K562 (cell line): ENCODE measurements at regions not wholly inside any gene's neighbourhood (a gene's known extent, or its start where the extent isn't known, plus 50 kb on each side); places are given as distances from the start of the nearest gene placed in this dataset.

Experiments
- ATAC-seq: fragments of 200-7000 bp; cut with Tn5 transposase; 3 replicates; pipeline ENCODE4 v1.9.1; 2020; ENCODE audit warnings: moderate library complexity
- BruUV-seq: library from RNA; stranded (reverse); fragments of 400-500 nt; replicated peaks from 2 replicates; lab custom pipeline; 2021; lab: Mats Ljungman, UMichigan
- CTCF ChIA-PET: fragments of 300-600 bp; formaldehyde crosslinking; extraction: SDS; loops from one replicate; lab custom pipeline; 2021; ENCODE audit warnings: low intra/inter-chr PET ratio; lab: Yijun Ruan, JAX
- POLR2A ChIA-PET: fragments of 300-600, 350-650 bp; sonication (Branson Sonifier 250); formaldehyde crosslinking; extraction: SDS; loops from one replicate; lab custom pipeline; 2021; ENCODE audit warnings: antibody characterized with exemption, inconsistent platforms; lab: Yijun Ruan, JAX
- DNase-seq, 4 experiments: peaks; one replicate each; pipeline versions ENCODE4 v3.0.0 to v3.0.0-alpha.2; 2011 to 2018; ENCODE audit warnings: low spot score in 3 of 4, mixed read lengths in 3 of 4; ENCODE audit errors: extremely low read depth in 1 of 4
- FAIRE-seq: peaks from 2 replicates; lab custom pipeline; 2011; peaks lifted over from hg19 to GRCh38; lab: Jason Lieb, UNC
- H2AFZ ChIP-seq: 2 replicates; pipeline ENCODE4 v1.6.0; 2011; ENCODE audit warnings: low read depth, low read length, control low read depth, inconsistent platforms
- H3K27ac ChIP-seq: fragments of 200-600 bp; 3 replicates; pipeline ENCODE4 v1.8.0; 2011; ENCODE audit warnings: low read depth, mild to moderate bottlenecking, control low read depth, inconsistent platforms, low read length, moderate library complexity, mixed read lengths; ENCODE audit errors: extremely low read depth
- H3K27me3 ChIP-seq, 2 experiments: fragments of 300-600 bp in 1 of 2; 2 replicates in 1 of 2; 3 replicates in 1 of 2; pipeline versions ENCODE4 v1.6.0 to v1.8.0; 2011; ENCODE audit warnings: inconsistent platforms in 2 of 2, low read length in 2 of 2, mild to moderate bottlenecking in 1 of 2, mixed read lengths in 1 of 2, moderate library complexity in 1 of 2; ENCODE audit not compliant: control insufficient read depth in 2 of 2, insufficient read depth in 2 of 2
- H3K36me3 ChIP-seq: fragments of 300-600 bp; 3 replicates; pipeline ENCODE4 v1.8.0; 2011; ENCODE audit warnings: mild to moderate bottlenecking, low read length, inconsistent platforms; ENCODE audit not compliant: control insufficient read depth, insufficient read depth
- H3K4me1 ChIP-seq, 2 experiments: fragments of 200-600 bp in 1 of 2; replicated peaks in 1 of 2; 2 replicates in 1 of 2; 3 replicates in 1 of 2; pipeline versions ENCODE4 v1.5.1 to v1.8.0; 2011; ENCODE audit warnings: inconsistent platforms in 2 of 2, low read length in 2 of 2, mild to moderate bottlenecking in 1 of 2, mixed read lengths in 1 of 2, moderate library complexity in 1 of 2; ENCODE audit not compliant: control insufficient read depth in 2 of 2, insufficient read depth in 2 of 2
- H3K4me2 ChIP-seq: 2 replicates; pipeline ENCODE4 v1.6.1; 2011; ENCODE audit warnings: low read length, control low read depth, inconsistent platforms, mixed read lengths; ENCODE audit not compliant: insufficient read depth
- H3K4me3 ChIP-seq: fragments of 200-600 bp; sonication (generic), shearing (Covaris generic); 2 replicates; pipeline ENCODE4 v1.5.1; 2016; ENCODE audit warnings: control low read depth, inconsistent platforms
- H3K79me2 ChIP-seq: fragments of 200-600 bp; 3 replicates; pipeline ENCODE4 v1.8.0; 2011; ENCODE audit warnings: low read length, inconsistent platforms; ENCODE audit not compliant: control insufficient read depth, insufficient read depth
- H3K9ac ChIP-seq, 2 experiments: 2 replicates each; pipeline versions ENCODE4 v1.6.0 to v1.6.1; 2011; ENCODE audit warnings: low read depth in 2 of 2, low read length in 2 of 2, control low read depth in 1 of 2, inconsistent platforms in 1 of 2, mild to moderate bottlenecking in 1 of 2, mixed read lengths in 1 of 2; ENCODE audit not compliant: insufficient read depth in 1 of 2
- H3K9me1 ChIP-seq: one replicate; pipeline ENCODE4 v1.6.0; 2011; ENCODE audit warnings: inconsistent platforms, mild to moderate bottlenecking, low read length, moderate library complexity; ENCODE audit not compliant: control insufficient read depth, insufficient read depth
- H3K9me3 ChIP-seq: replicated peaks from 2 replicates; pipeline ENCODE4 v1.5.1; 2011; ENCODE audit warnings: low read depth, low read length, inconsistent platforms; ENCODE audit not compliant: control insufficient read depth, insufficient read depth
- H4K20me1 ChIP-seq: replicated peaks from 2 replicates; pipeline ENCODE4 v1.6.1; 2011; ENCODE audit warnings: low read length, inconsistent platforms, mixed read lengths; ENCODE audit not compliant: control insufficient read depth, insufficient read depth
- NFIC ChIP-seq: fragments of 450-650 bp; IDR thresholded peaks from 2 replicates; pipeline ENCODE4 v1.6.1; 2017; ENCODE audit warnings: mild to moderate bottlenecking, inconsistent platforms
- SMARCE1 ChIP-seq: fragments of 450-650 bp; IDR thresholded peaks from 2 replicates; pipeline ENCODE4 v1.7.1; 2016; ENCODE audit warnings: mild to moderate bottlenecking
- SREBF2 ChIP-seq: sonication (generic); formaldehyde crosslinking; IDR thresholded peaks from 2 replicates; pipeline ENCODE4 v1.4.0; 2020; ENCODE audit warnings: mild to moderate bottlenecking, missing genetic modification reagents
- ZNF41 ChIP-seq: fragments of 250-450 bp; sonication (Bioruptor Pico); conservative IDR thresholded peaks from 2 replicates; pipeline ENCODE4 v1.4.0; 2020; ENCODE audit warnings: mild to moderate bottlenecking
- ZNF445 ChIP-seq: fragments of 250-450 bp; sonication (Bioruptor Pico); IDR thresholded peaks from 2 replicates; pipeline ENCODE4 v1.4.0; 2020; ENCODE audit warnings: low read depth, mild to moderate bottlenecking, moderate library complexity
- ZNF695 ChIP-seq: fragments of 450-650 bp; formaldehyde crosslinking; IDR thresholded peaks from 2 replicates; pipeline ENCODE4 v1.4.0; 2020; ENCODE audit warnings: mild to moderate bottlenecking, moderate library complexity
- WGBS: fragments of 100-300 bp; shearing (Covaris generic); methylation state at CpG from one replicate; pipeline ENCODE4 v1.1.6; 2016; ENCODE audit warnings: low coverage, mixed read lengths; ENCODE audit not compliant: insufficient coverage; ENCODE audit errors: missing lambda C conversion rate; 5-methylcytosine and 5-hydroxymethylcytosine counted together
- in situ Hi-C: fragments of 300-500 bp; cut with MboI; formaldehyde crosslinking; loops from 4 replicates; pipeline ENCODE4 v1.15.0; 2018; ENCODE audit warnings: inconsistent platforms, mixed read lengths
- intact Hi-C: fragments of 100-400 bp; cut with micrococcal nuclease; formaldehyde crosslinking; loops from 2 replicates; pipeline ENCODE4 v1.14.2; 2022

DNA sequence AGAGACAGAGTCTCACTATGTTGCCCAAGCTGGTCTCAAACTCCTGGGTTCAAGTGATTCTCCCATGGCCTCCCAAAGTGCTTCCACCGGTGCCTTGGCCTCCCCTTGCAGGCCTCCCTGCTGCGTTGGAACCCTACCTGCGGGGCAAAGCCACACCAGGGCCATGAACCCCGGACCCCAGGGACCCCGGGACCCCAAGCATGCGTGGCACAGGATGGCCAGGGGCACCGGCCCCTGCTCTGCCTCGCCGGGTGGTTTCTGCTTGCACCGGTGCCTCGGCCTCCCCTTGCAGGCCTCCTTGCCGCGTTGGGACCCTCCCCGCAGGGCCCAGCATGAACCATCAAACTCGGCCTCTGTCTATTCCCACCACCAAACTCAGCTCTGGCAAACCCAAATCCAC lies 301.0 kb upstream of the NPVF start:
- H3K27ac ChIP-seq = no peak overlapping the region
- no peak for TF ChIP-seq SMARCE1
- no peak for TF ChIP-seq ZNF41 (CRISPR knock-in tag)
- no peak for TF ChIP-seq ZNF445 (CRISPR knock-in tag)
- no peak for TF ChIP-seq ZNF695
- TF ChIP-seq, all 486 proteins: peak for 0
- 4% methylated on average over 15 of the region's 15 CpGs for WGBS
- no TSS peak for BruUV-seq
- Histone ChIP-seq H3K4me3 (no peak overlapping the region), H3K79me2 (no peaks in the 10 kb centered on the region), H3K9me3 (no peaks in the 10 kb centered on the region), H2AFZ (no peak overlapping the region), H3K4me2 (no peak overlapping the region), H3K9me1 (no peaks in the 10 kb centered on the region), H4K20me1 (no peaks in the 10 kb centered on the region), H3K9ac (no peak overlapping the region), H3K27me3 (peaks cover 6 to 9% of the 10 kb centered on the region in 2 experiments; a peak in 3 of 5 replicates), H3K36me3 (no peaks in the 10 kb centered on the region), H3K4me1 (0 out of 5 replicates have a peak, but pooled peaks cover 0 to 3% of the 10 kb centered on the region in 2 experiments)
- FAIRE-seq (no peak), DNase-seq (no peak), ATAC-seq (no peak)
- ChIA-PET CTCF (no interaction called here), POLR2A (no interaction called here)
- in situ Hi-C loops (loop anchor here (5.0 kb wide), 1 partner anchor 97 kb away; no protein-coding TSS in a partner anchor), intact Hi-C loops (no loop called here)

DNA sequence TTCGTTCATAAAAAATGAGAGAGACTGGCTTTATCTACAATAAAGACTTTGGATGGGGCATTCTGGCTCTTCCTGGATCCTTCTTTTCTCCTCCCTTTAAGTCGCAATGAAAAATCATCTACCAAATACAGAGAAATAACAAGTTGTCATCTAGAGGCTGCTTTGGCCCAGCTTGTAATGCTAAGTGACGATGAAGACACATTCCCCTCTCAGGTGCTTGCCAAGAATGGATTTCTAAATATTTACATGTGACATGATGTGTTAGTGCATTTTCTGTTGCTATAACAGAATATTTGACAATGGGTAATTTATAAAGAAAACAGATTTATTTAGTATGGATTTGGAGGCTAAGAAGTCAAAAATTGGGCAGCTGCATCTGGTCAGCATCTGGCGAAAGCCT lies 308.6 kb upstream of the NPVF start:
- no peak for FAIRE-seq
- Histone ChIP-seq H3K4me2 (no peak overlapping the region), H3K4me3 (no peak overlapping the region), H3K27ac (no peak overlapping the region), H3K36me3 (no peaks in the 10 kb centered on the region), H3K9ac (no peak overlapping the region), H3K79me2 (no peaks in the 10 kb centered on the region), H4K20me1 (no peaks in the 10 kb centered on the region), H3K27me3 (peaks cover 6 to 7% of the 10 kb centered on the region in 2 experiments; a peak in 4 of 5 replicates), H3K9me1 (no peaks in the 10 kb centered on the region), H2AFZ (no peak overlapping the region), H3K4me1 (no peaks in the 10 kb centered on the region), H3K9me3 (no peaks in the 10 kb centered on the region)
- in situ Hi-C loops = no loop called here
- no peak for ATAC-seq
- DNase-seq = no peak
- intact Hi-C loops = no loop called here
- 0% methylated on average over 4 of the region's 4 CpGs for WGBS
- POLR2A ChIA-PET = no interaction called here
- CTCF ChIA-PET = no interaction called here
- no TSS peak for BruUV-seq
- TF ChIP-seq NFIC (no peak), SREBF2 (no peak)
